ENCODE measurements at regions not wholly inside any gene's neighbourhood (a gene's known extent, or its start where the extent isn't known, plus 50 kb on each side); places are given as distances from the start of the nearest gene placed in this dataset.

DNA sequence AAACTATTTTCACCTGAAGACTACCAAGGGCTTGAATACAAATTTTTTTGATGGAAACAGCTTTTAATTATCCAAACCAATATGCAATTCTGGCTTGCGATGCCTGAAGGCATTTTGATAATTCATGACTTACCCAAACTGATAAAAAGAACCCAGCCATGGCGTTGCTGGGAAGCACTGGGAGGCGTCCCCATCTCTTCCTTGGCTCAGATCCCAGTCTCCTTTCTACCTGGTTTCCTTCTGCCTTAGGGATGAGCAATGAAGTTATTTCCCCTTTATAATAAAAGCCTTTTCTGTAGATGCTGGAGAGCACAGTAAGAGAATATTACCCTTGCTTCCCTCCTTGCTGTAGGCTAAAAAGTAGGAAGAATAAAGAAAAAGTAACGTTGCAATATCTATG lies 129.1 kb upstream of the ANK3 start:
- no peak for TF ChIP-seq CTCF (IDR thresholded peaks at IDR 0.05)
- no peak for ATAC-seq (ENCODE audit: low FRiP score)
- no peak for DNase-seq (ENCODE audit: low spot score)

GRCh38 chr10:60517805-60518204 lies 128.1 kb upstream of the ANK3 start:
- ATAC-seq (ENCODE audit: low FRiP score) = no peak
- no peak for TF ChIP-seq CTCF (IDR thresholded peaks at IDR 0.05)
- DNase-seq (ENCODE audit: low spot score) = no peak

GRCh38 chr10:60513281-60513680 lies 123.6 kb upstream of the ANK3 start:
- no peak for DNase-seq (ENCODE audit: low spot score)
- no peak for TF ChIP-seq CTCF (IDR thresholded peaks at IDR 0.05)

DNA sequence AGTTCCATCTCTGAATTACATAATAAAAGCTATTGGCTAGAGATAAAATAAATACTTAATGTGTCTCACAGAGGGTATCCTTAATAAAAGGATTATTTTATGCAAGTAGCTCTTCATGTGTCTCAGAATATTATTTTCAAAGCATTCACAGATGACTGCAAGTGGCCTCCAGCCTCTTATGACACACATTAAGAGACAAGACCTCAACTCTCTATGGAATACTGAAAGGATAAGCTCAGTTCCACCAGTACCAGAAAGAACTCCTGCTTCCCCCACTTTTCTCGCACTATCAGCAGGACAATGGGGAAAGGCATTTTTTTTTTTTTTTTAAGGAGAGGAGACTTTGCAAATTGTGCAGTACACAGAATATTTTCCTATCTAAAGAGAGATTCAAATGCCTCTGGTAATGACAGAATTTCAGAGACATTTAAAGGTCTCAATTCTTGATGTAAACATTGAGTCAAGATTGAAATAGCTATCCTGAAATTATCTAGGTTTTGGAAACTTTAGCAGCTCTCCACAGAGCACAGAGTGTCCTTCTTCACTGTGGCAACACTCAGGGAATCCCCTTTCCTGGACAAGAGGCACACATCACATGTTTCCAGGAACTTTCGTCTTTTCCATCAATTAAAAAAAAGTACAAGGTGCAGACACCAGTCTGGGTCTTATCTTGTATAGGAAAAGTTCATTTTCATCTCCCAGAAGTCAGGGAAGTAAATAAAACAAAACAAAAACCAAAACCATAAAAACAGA lies 122.0 kb upstream of the ANK3 start:
- DNase-seq (ENCODE audit: low spot score) = no peak
- ATAC-seq (ENCODE audit: low FRiP score) = no peak
- no peak for TF ChIP-seq CTCF (IDR thresholded peaks at IDR 0.05)

More at GRCh38 chr10:60513281-60513680, 123.6 kb upstream of the ANK3 start:
- no peak for ATAC-seq (ENCODE audit: low FRiP score)

DNA sequence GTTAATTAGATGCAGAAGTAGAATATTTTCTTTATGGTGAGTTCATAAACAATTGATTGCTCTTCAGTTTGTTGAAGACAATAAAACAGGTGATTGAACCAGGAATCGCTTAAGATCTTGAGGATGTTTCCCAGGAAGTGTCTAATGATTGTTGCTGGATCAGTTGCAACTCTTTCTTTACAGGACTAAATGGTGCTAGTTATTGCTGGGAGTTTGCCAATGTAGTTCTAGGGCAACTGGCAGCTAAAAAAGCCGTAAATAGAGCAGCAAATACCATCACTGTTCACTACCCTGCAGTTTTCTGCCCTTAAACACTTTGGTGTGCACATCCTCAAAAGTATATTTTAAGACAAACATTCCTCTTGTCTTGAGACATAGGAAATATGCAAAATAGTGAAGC lies 119.2 kb upstream of the ANK3 start:
- ATAC-seq (ENCODE audit: low FRiP score) = no peak
- no peak for TF ChIP-seq CTCF (IDR thresholded peaks at IDR 0.05)
- no peak for DNase-seq (ENCODE audit: low spot score)

- ATAC-seq (ENCODE audit: low FRiP score) (no peak), DNase-seq (ENCODE audit: low spot score) (no peak)
- no peak for TF ChIP-seq CTCF (IDR thresholded peaks at IDR 0.05)
These were observed 118.4 kb upstream of the ANK3 start for GRCh38 chr10:60508037-60508436.

DNA sequence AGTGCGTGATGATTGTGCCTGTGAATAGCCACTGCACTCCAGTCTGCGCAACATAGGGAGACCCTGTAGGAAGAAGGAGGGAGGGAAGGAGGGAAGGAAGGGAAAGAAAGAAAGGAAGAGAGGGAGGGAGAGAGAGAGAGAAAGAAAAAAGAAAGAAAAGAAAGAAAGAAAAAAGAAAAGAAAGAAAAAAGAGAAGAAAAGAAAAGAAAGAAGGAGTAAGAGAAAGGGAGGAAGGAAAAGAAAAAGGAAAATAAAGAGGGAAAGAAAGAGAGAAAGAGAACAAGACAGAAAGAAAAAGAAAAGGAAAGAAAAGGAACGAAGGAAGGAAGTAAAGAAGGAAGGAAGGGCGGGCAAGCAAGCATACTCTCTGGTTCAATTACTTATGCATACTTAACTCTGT lies 112.9 kb upstream of the ANK3 start:
- ATAC-seq (ENCODE audit: low FRiP score) (no peak), DNase-seq (ENCODE audit: low spot score) (no peak)
- no peak for TF ChIP-seq CTCF (IDR thresholded peaks at IDR 0.05)

Measured in omental fat pad (tissue), 3 donors.